HCT116 (cell line): ENCODE measurements at regions not wholly inside any gene's neighbourhood (a gene's known extent, or its start where the extent isn't known, plus 50 kb on each side); places are given as distances from the start of the nearest gene placed in this dataset.

ENCODE experiments used
- ATAC-seq: fragments of 200-7000 bp; cut with Tn5 transposase; 2 replicates; pipeline ENCODE4 v1.9.1; 2020; ENCODE audit warnings: mild to moderate bottlenecking, moderate library complexity
- BruUV-seq: library from RNA; stranded (reverse); fragments of 400-500 nt; replicated peaks from 2 replicates; lab custom pipeline; 2021; lab: Mats Ljungman, UMichigan
- CTCF ChIA-PET: fragments of 300-600 bp; sonication (Branson Sonifier 250); formaldehyde crosslinking; loops from one replicate; lab custom pipeline; 2021; ENCODE audit warnings: antibody characterized with exemption; lab: Charles Lee
- POLR2A ChIA-PET: fragments of 300-600, 350-600 bp; sonication (Branson Sonifier 250); formaldehyde crosslinking; loops from one replicate; lab custom pipeline; 2021; ENCODE audit warnings: antibody characterized with exemption; lab: Charles Lee
- RAD21 ChIA-PET, 2 experiments: fragments of 300-600 bp; sonication (Branson Sonifier 250); formaldehyde crosslinking; loops; one replicate each; lab custom pipeline; 2023; ENCODE audit warnings: low total read pairs in 2 of 2; ENCODE audit not compliant: uncharacterized antibody in 2 of 2, unreplicated experiment in 2 of 2, low non-redundant PET in 1 of 2; lab: Charles Lee
- DNase-seq: peaks from one replicate; pipeline ENCODE4 v3.0.0-alpha.2; 2010; ENCODE audit warnings: low read depth, low spot score
- H2AFZ ChIP-seq: fragments of 200-600 bp; shearing (Covaris generic), sonication (generic); 2 replicates; pipeline ENCODE4 v1.6.1; 2017; ENCODE audit warnings: low read depth, mixed run types, mixed read lengths, antibody characterized with exemption, low read length; ENCODE audit not compliant: poor library complexity, severe bottlenecking
- H3K27ac ChIP-seq: 2 replicates; pipeline ENCODE4 v1.5.1; 2012; ENCODE audit warnings: low read depth, low read length
- H3K27me3 ChIP-seq: fragments of 200-600 bp; sonication (generic); 2 replicates; pipeline ENCODE4 v1.6.1; 2016; ENCODE audit warnings: mixed run types, low read length, mixed read lengths; ENCODE audit not compliant: insufficient read depth
- H3K36me3 ChIP-seq, 2 experiments: fragments of 200-500 bp in 1 of 2; fragments of 200-600 bp in 1 of 2; sonication (Bioruptor generic) in 1 of 2; sonication (generic) in 1 of 2; 2 replicates each; pipeline versions ENCODE4 v1.5.1 to v1.6.1; 2014 to 2016; ENCODE audit warnings: low read length in 2 of 2, inconsistent platforms in 1 of 2, mixed read lengths in 1 of 2, mixed run types in 1 of 2; ENCODE audit not compliant: insufficient read depth in 2 of 2, control insufficient read depth in 1 of 2
- H3K4me1 ChIP-seq, 2 experiments: fragments of 200-600 bp in 1 of 2; sonication (generic) in 1 of 2; 2 replicates each; pipeline versions ENCODE4 v1.5.1 to v1.6.1; 2012 to 2017; ENCODE audit warnings: low read length in 2 of 2, inconsistent platforms in 1 of 2, mild to moderate bottlenecking in 1 of 2, mixed read lengths in 1 of 2, mixed run types in 1 of 2, moderate library complexity in 1 of 2; ENCODE audit not compliant: insufficient read depth in 2 of 2, control insufficient read depth in 1 of 2
- H3K4me2 ChIP-seq: fragments of 200-600 bp; sonication (generic); 2 replicates; pipeline ENCODE4 v1.6.1; 2017; ENCODE audit warnings: mixed run types, low read length, mixed read lengths
- H3K4me3 ChIP-seq, 2 experiments: fragments of 200-600 bp in 1 of 2; sonication (generic) in 1 of 2; replicated peaks in 1 of 2; 2 replicates each; pipeline ENCODE4 v1.5.1; 2011 to 2016; ENCODE audit warnings: low read length in 2 of 2, control low read depth in 1 of 2, low read depth in 1 of 2, mild to moderate bottlenecking in 1 of 2, mixed read lengths in 1 of 2, mixed run types in 1 of 2
- H3K79me2 ChIP-seq: fragments of 200-600 bp; sonication (generic); 2 replicates; pipeline ENCODE4 v1.6.1; 2017; ENCODE audit warnings: mild to moderate bottlenecking, mixed run types, low read length, moderate library complexity, mixed read lengths; ENCODE audit not compliant: insufficient read depth
- H3K9ac ChIP-seq: fragments of 200-600 bp; sonication (generic); 2 replicates; pipeline ENCODE4 v1.6.1; 2016; ENCODE audit warnings: low read length, mixed read lengths
- H3K9me2 ChIP-seq: fragments of 200-600 bp; sonication (generic), shearing (Covaris generic); 2 replicates; pipeline ENCODE4 v1.6.1; 2017; ENCODE audit warnings: mixed run types, mild to moderate bottlenecking, moderate library complexity; ENCODE audit not compliant: insufficient read depth
- H3K9me3 ChIP-seq, 2 experiments: fragments of 200-500 bp in 1 of 2; fragments of 200-600 bp in 1 of 2; sonication (Bioruptor generic) in 1 of 2; sonication (generic) in 1 of 2; 2 replicates each; pipeline ENCODE4 v1.6.1; 2014 to 2017; ENCODE audit warnings: low read length in 2 of 2, mixed read lengths in 2 of 2, inconsistent platforms in 1 of 2, low read depth in 1 of 2, mild to moderate bottlenecking in 1 of 2, mixed run types in 1 of 2, moderate library complexity in 1 of 2; ENCODE audit not compliant: control insufficient read depth in 1 of 2, insufficient read depth in 1 of 2
- H4K20me1 ChIP-seq: fragments of 200-600 bp; sonication (generic), shearing (Covaris generic); 2 replicates; pipeline ENCODE4 v1.6.1; 2017; ENCODE audit warnings: mixed run types, mild to moderate bottlenecking, moderate library complexity; ENCODE audit not compliant: insufficient read depth
- ATF3 ChIP-seq: IDR thresholded peaks from 2 replicates; pipeline ENCODE4 v1.6.1; 2012
- CBX3 ChIP-seq: IDR thresholded peaks from 2 replicates; pipeline ENCODE4 v1.6.1; 2012; ENCODE audit warnings: low read depth
- CEBPB ChIP-seq: IDR thresholded peaks from 2 replicates; pipeline ENCODE4 v1.6.1; 2012; ENCODE audit warnings: low read depth
- CTCF ChIP-seq, 3 experiments: fragments of 200-600 bp in 1 of 3; sonication (generic) in 1 of 3; IDR thresholded peaks in 2 of 3; conservative IDR thresholded peaks in 1 of 3; 2 replicates each; pipeline ENCODE4 v1.5.1; 2012 to 2017; ENCODE audit warnings: low read depth in 2 of 3, low read length in 2 of 3, antibody characterized with exemption in 1 of 3, borderline replicate concordance in 1 of 3, control low read depth in 1 of 3, mild to moderate bottlenecking in 1 of 3, mixed read lengths in 1 of 3, mixed run types in 1 of 3, moderate library complexity in 1 of 3; ENCODE audit not compliant: insufficient read depth in 1 of 3
- EGR1 ChIP-seq: IDR thresholded peaks from 2 replicates; pipeline ENCODE4 v1.6.1; 2012; ENCODE audit warnings: low read depth
- ELF1 ChIP-seq: IDR thresholded peaks from 2 replicates; pipeline ENCODE4 v1.6.1; 2012; ENCODE audit warnings: low read depth, borderline replicate concordance
- POLR2AphosphoS5 ChIP-seq: IDR thresholded peaks from 2 replicates; pipeline ENCODE4 v1.6.1; 2011; ENCODE audit warnings: mild to moderate bottlenecking, low read depth, low read length, moderate library complexity
- SP1 ChIP-seq: IDR thresholded peaks from 2 replicates; pipeline ENCODE4 v1.6.1; 2012; ENCODE audit warnings: low read depth
- SRF ChIP-seq: IDR thresholded peaks from 2 replicates; pipeline ENCODE4 v1.6.1; 2012; ENCODE audit warnings: low read depth
- YY1 ChIP-seq: IDR thresholded peaks from 2 replicates; pipeline ENCODE4 v1.6.1; 2011; ENCODE audit warnings: low read length, low read depth, moderate library complexity, mild to moderate bottlenecking; ENCODE audit not compliant: insufficient replicate concordance; ENCODE audit errors: extremely low read depth
- intact Hi-C: fragments of 100-400 bp; cut with micrococcal nuclease; formaldehyde crosslinking; loops from 2 replicates; pipeline ENCODE4 v1.10.0; 2022

GRCh38 chr1:101618900-101619299 lies 377.8 kb downstream of the OLFM3 start:
- ChIA-PET RAD21 (no interaction called here), CTCF (no interaction called here), POLR2A (no interaction called here)
- H3K27ac ChIP-seq = no peak overlapping the region
- no peak for TF ChIP-seq CTCF (IDR thresholded peaks at IDR 0.05 in 2 of 3, conservative IDR thresholded peaks at IDR 0.05 in 1 of 3; ENCODE audit: borderline replicate concordance in 1 of 3, insufficient read depth in 1 of 3, low read depth in 2 of 3, low read length in 2 of 3)
- TF ChIP-seq CEBPB = no peak
- TF ChIP-seq SP1 = no peak
- no peak for TF ChIP-seq SRF
- TF ChIP-seq POLR2AphosphoS5 = no peak
- no peak for TF ChIP-seq YY1
- TF ChIP-seq EGR1 = no peak
- H3K4me2 ChIP-seq = no peak overlapping the region
- H3K9me2 ChIP-seq = no peaks in the 10 kb centered on the region
- no peaks in the 10 kb centered on the region for H3K27me3 ChIP-seq
- DNase-seq (no peak), ATAC-seq (no peak)
- no peak overlapping the region for H3K9ac ChIP-seq
- no peak overlapping the region for H3K4me3 ChIP-seq
- H3K79me2 ChIP-seq = no peaks in the 10 kb centered on the region
- H3K9me3 ChIP-seq = no peaks in the 10 kb centered on the region
- H3K36me3 ChIP-seq = no peaks in the 10 kb centered on the region
- H3K4me1 ChIP-seq = 0 out of 4 replicates have a peak, but pooled peaks cover 0 to under 1% of the 10 kb centered on the region in 2 experiments
- BruUV-seq = no TSS peak
- H4K20me1 ChIP-seq = no peaks in the 10 kb centered on the region; the same call in 1 of the 2 replicates
- no peak overlapping the region for H2AFZ ChIP-seq
- intact Hi-C loops = no loop called here

- intact Hi-C loops = no loop called here
- H2AFZ ChIP-seq = no peak overlapping the region
- ATAC-seq = no peak
- H3K9me3 ChIP-seq = no peaks in the 10 kb centered on the region
- ChIA-PET POLR2A (no interaction called here), CTCF (no interaction called here), RAD21 (no interaction called here)
- H3K4me1 ChIP-seq = no peaks in the 10 kb centered on the region
- H3K4me3 ChIP-seq = no peak overlapping the region
- TF ChIP-seq CBX3 (no peak), ELF1 (no peak), EGR1 (no peak), CTCF (IDR thresholded peaks at IDR 0.05 in 2 of 3, conservative IDR thresholded peaks at IDR 0.05 in 1 of 3; ENCODE audit: borderline replicate concordance in 1 of 3, insufficient read depth in 1 of 3, low read depth in 2 of 3, low read length in 2 of 3) (no peak), ATF3 (no peak)
- no peaks in the 10 kb centered on the region for H4K20me1 ChIP-seq
- H3K9me2 ChIP-seq = no peaks in the 10 kb centered on the region
- H3K4me2 ChIP-seq = no peak overlapping the region
- BruUV-seq = no TSS peak
- no peaks in the 10 kb centered on the region for H3K36me3 ChIP-seq
- H3K27ac ChIP-seq = no peak overlapping the region
- H3K27me3 ChIP-seq = no peaks in the 10 kb centered on the region
- no peak overlapping the region for H3K9ac ChIP-seq
- no peaks in the 10 kb centered on the region for H3K79me2 ChIP-seq
- DNase-seq = no peak
These were observed 364.0 kb downstream of the OLFM3 start for GRCh38 chr1:101632548-101633272.
